Lung (tissue), 11 donors: ENCODE measurements at regions not wholly inside any gene's neighbourhood (a gene's known extent, or its start where the extent isn't known, plus 50 kb on each side); places are given as distances from the start of the nearest gene placed in this dataset.

ENCODE experiments used
- ATAC-seq: fragments of 200-7000 bp; cut with Tn5 transposase; one replicate; pipeline ENCODE4 v1.9.1; 2020; ENCODE audit warnings: moderate number of reproducible peaks; ENCODE audit not compliant: insufficient read depth, low FRiP score
- DNase-seq, 3 donors: peaks; one replicate each; pipeline ENCODE4 v3.0.0-alpha.2; 2013 to 2017
- H3K27ac ChIP-seq, 2 donors: one replicate each; pipeline ENCODE4 v1.5.1; 2013; ENCODE audit warnings: mild to moderate bottlenecking in 2 of 2, moderate library complexity in 2 of 2, control low read depth in 1 of 2, inconsistent platforms in 1 of 2, low read depth in 1 of 2, low read length in 1 of 2
- H3K27me3 ChIP-seq, 3 donors: one replicate each; pipeline ENCODE4 v1.5.1; 2013; ENCODE audit warnings: low read length in 2 of 3; ENCODE audit not compliant: control insufficient read depth in 3 of 3, insufficient read depth in 3 of 3
- H3K36me3 ChIP-seq, 4 donors: one replicate each; pipeline ENCODE4 v1.5.1; 2013; ENCODE audit warnings: low read length in 4 of 4, mild to moderate bottlenecking in 1 of 4, moderate library complexity in 1 of 4; ENCODE audit not compliant: control insufficient read depth in 4 of 4, insufficient read depth in 4 of 4
- H3K4me1 ChIP-seq, 5 donors: one replicate each; pipeline ENCODE4 v1.5.1; 2013; ENCODE audit warnings: low read length in 5 of 5, mild to moderate bottlenecking in 2 of 5, moderate library complexity in 1 of 5; ENCODE audit not compliant: control insufficient read depth in 5 of 5, insufficient read depth in 5 of 5
- H3K4me3 ChIP-seq: one replicate; pipeline ENCODE4 v1.5.1; 2013; ENCODE audit warnings: mild to moderate bottlenecking, control low read depth, moderate library complexity
- H3K9ac ChIP-seq, 2 donors: one replicate each; pipeline ENCODE4 v1.5.1; 2013; ENCODE audit warnings: low read length in 2 of 2, control low read depth in 1 of 2; ENCODE audit not compliant: insufficient read depth in 1 of 2
- H3K9me3 ChIP-seq, 4 donors: one replicate each; pipeline ENCODE4 v1.5.1; 2013; ENCODE audit warnings: low read length in 3 of 4, mild to moderate bottlenecking in 1 of 4, moderate library complexity in 1 of 4; ENCODE audit not compliant: control insufficient read depth in 4 of 4, insufficient read depth in 3 of 4
- WGBS, 2 donors: extraction: QIAGEN DNeasy Blood & Tissue Kit; methylation state at CpG; one replicate each; pipeline ENCODE4 v1.1.7; 2013; 5-methylcytosine and 5-hydroxymethylcytosine counted together
- TF ChIP-seq, protein P1 (sequence below): IDR thresholded peaks from 2 replicates; pipeline ENCODE4 v1.5.1; 2012; ENCODE audit warnings: mild to moderate bottlenecking; ENCODE audit errors: control extremely low read depth, extremely low read depth
- donor health status: control.
- donor health status: control.
- donor health status: Bipolar disorder and iron deficiency.
- donor health status: healthy.
- donor health status: DM: yes; HTN: yes; CAD: no.

DNA sequence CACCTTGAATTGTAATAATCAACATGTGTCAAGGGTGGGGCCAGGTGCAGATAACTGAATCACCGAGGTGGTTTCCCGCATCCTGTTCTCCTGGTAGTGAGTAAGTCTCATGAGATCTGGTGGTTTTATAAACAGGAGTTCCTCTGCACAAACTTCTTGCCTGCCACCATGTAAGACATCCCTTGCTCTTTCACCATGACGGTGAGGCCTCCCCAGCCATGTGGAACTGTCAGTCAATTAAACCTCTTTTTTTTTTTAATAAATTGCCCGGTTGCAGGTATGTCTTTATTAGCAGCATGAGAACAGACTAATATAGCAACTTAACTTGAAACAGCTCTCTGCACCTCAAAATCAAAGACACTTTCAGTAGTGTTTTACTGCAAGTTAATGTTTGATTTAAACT is 121.6 kb downstream of the OGFRL1 start:
- Histone ChIP-seq H3K4me3 (no peak overlapping the region), H3K9me3 (no peaks in the 10 kb centered on the region), H3K4me1 (peaks cover 7 to 27% (median 12%) of the 10 kb centered on the region in 5 donors), H3K9ac (no peak overlapping the region), H3K27me3 (no peaks in the 10 kb centered on the region), H3K27ac (peak overlapping the region in 1 of 2 donors; percentile 59), H3K36me3 (peaks cover 2 to 12% (median 7%) of the 10 kb centered on the region in 4 donors)
- TF ChIP-seq, protein P1, sequence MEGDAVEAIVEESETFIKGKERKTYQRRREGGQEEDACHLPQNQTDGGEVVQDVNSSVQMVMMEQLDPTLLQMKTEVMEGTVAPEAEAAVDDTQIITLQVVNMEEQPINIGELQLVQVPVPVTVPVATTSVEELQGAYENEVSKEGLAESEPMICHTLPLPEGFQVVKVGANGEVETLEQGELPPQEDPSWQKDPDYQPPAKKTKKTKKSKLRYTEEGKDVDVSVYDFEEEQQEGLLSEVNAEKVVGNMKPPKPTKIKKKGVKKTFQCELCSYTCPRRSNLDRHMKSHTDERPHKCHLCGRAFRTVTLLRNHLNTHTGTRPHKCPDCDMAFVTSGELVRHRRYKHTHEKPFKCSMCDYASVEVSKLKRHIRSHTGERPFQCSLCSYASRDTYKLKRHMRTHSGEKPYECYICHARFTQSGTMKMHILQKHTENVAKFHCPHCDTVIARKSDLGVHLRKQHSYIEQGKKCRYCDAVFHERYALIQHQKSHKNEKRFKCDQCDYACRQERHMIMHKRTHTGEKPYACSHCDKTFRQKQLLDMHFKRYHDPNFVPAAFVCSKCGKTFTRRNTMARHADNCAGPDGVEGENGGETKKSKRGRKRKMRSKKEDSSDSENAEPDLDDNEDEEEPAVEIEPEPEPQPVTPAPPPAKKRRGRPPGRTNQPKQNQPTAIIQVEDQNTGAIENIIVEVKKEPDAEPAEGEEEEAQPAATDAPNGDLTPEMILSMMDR, result no peak
- WGBS, 2 donors, result 71 to 84% methylated on average over 4 of the region's 4 CpGs
- ATAC-seq, result no peak
- no peak for DNase-seq

DNA sequence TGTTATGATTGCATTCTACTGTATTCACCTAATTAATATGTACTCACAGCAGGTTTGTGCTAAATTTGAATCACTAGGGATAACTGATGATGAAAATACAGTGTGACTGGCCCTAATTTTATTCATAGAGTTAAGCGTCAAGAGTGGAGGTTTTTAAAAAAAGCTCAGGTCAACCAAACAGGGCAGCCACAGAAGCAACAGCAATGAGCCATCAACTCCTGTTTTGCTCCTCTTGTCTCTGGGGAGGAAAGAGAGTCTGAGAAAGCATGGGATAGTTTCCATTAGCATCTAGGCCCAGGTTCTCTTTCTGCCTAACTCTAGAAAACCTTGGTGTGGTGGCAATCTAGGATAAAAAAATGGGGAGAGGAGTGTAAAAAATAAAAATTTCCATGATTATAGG is 122.1 kb downstream of the OGFRL1 start:
- no peak for DNase-seq
- Histone ChIP-seq H3K9ac (no peak overlapping the region), H3K27ac (peak overlapping the region in 1 of 2 donors; percentile 64), H3K36me3 (peaks cover 6 to 14% (median 8%) of the 10 kb centered on the region in 4 donors), H3K4me3 (no peak overlapping the region), H3K4me1 (peaks cover 7 to 27% (median 14%) of the 10 kb centered on the region in 5 donors), H3K9me3 (no peaks in the 10 kb centered on the region), H3K27me3 (no peaks in the 10 kb centered on the region)
- WGBS, 2 donors, result 73 to 92% methylated on average over 1 of the region's 1 CpG
- TF ChIP-seq, protein P1, result no peak
- ATAC-seq, result no peak

DNA sequence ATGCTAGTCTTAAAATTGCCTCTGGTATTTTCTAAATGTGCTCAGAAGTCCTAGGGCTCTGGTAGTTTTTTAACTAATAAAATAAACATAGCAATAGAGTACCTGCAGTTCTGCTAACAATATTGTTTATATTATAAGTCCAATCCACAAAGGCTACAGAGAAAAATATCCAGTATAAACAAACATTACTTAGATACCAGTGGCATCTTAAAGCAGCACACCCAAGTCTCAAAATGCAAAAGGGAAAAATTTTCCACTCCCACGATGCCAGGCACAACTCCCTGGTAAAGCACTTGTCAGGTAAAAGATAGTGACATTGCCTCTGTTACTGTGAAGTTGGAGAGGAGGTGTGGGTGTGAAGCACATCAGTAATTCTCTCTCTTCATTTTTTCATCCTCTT is 123.3 kb downstream of the OGFRL1 start:
- Histone ChIP-seq H3K4me1 (peaks cover 7 to 27% (median 14%) of the 10 kb centered on the region in 5 donors), H3K27ac (peak overlapping the region; percentile 33 to 83), H3K27me3 (no peaks in the 10 kb centered on the region), H3K4me3 (no peak overlapping the region), H3K9me3 (no peaks in the 10 kb centered on the region), H3K36me3 (peaks cover 6 to 19% (median 13%) of the 10 kb centered on the region in 4 donors), H3K9ac (no peak overlapping the region)
- 39 to 58% methylated on average over 1 of the region's 1 CpG for WGBS, 2 donors
- ATAC-seq (no peak), DNase-seq (no peak)
- TF ChIP-seq, protein P1, result no peak
